GM21390 (cell line): ENCODE measurements at regions not wholly inside any gene's neighbourhood (a gene's known extent, or its start where the extent isn't known, plus 50 kb on each side); places are given as distances from the start of the nearest gene placed in this dataset.

ENCODE experiments used
- ATAC-seq: cut with Tn5 transposase; IDR thresholded peaks from one replicate; pipeline ENCODE4 v1.9.1; 2021; ENCODE audit not compliant: unreplicated experiment

- ATAC-seq: no peak
These were observed 339.4 kb upstream of the CBLB start for GRCh38 chr3:106208251-106208650.

GRCh38 chr3:106208967-106209366 lies 340.2 kb upstream of the CBLB start:
- no peak for ATAC-seq

- no peak for ATAC-seq
These were observed 340.7 kb upstream of the CBLB start for GRCh38 chr3:106209482-106209881.

- ATAC-seq: no peak
These were observed 342.1 kb upstream of the CBLB start for GRCh38 chr3:106210923-106211322.

GRCh38 chr3:106212665-106213222 lies 343.9 kb upstream of the CBLB start:
- no peak for ATAC-seq

- no peak for ATAC-seq
These were observed 345.1 kb upstream of the CBLB start for GRCh38 chr3:106213954-106214353.

GRCh38 chr3:106214641-106215040 lies 345.8 kb upstream of the CBLB start:
- no peak for ATAC-seq

GRCh38 chr3:106215047-106215446 lies 346.2 kb upstream of the CBLB start:
- no peak for ATAC-seq

GRCh38 chr3:106217745-106218144 lies 348.9 kb upstream of the CBLB start:
- no peak for ATAC-seq

- ATAC-seq: no peak
These were observed 358.3 kb upstream of the CBLB start for GRCh38 chr3:106227068-106227467.

- ATAC-seq: no peak
These were observed 359.5 kb upstream of the CBLB start for GRCh38 chr3:106228271-106228670.

GRCh38 chr3:106229495-106230278 lies 360.9 kb upstream of the CBLB start:
- no peak for ATAC-seq

- ATAC-seq: no peak
These were observed 362.3 kb upstream of the CBLB start for GRCh38 chr3:106231086-106231485.

- ATAC-seq: no peak
These were observed 364.1 kb upstream of the CBLB start for GRCh38 chr3:106232956-106233355.

- ATAC-seq: no peak
These were observed 370.4 kb upstream of the CBLB start for GRCh38 chr3:106239195-106239697.

- no peak for ATAC-seq
These were observed 372.8 kb upstream of the CBLB start for GRCh38 chr3:106241593-106241992.

- peak; percentile 79 for ATAC-seq
These were observed 374.0 kb upstream of the CBLB start for GRCh38 chr3:106242781-106243180.

GRCh38 chr3:106245400-106245799 lies 376.6 kb upstream of the CBLB start:
- ATAC-seq: no peak

GRCh38 chr3:106247902-106248684 lies 379.3 kb upstream of the CBLB start:
- no peak for ATAC-seq

- no peak for ATAC-seq
These were observed 380.3 kb upstream of the CBLB start for GRCh38 chr3:106249159-106249558.

GRCh38 chr3:106249981-106250380 lies 381.2 kb upstream of the CBLB start:
- no peak for ATAC-seq
